ENCODE measurements at regions not wholly inside any gene's neighbourhood (a gene's known extent, or its start where the extent isn't known, plus 50 kb on each side); places are given as distances from the start of the nearest gene placed in this dataset.
"Not testable (repeated sequence)": the region's sequence is repeated elsewhere in the genome, so short reads cannot be mapped to it uniquely, and the experiment has no call there.

GRCh38 chr4:111045992-111046391 is 423.1 kb upstream of the PITX2 start:
- no peak for DNase-seq

- DNase-seq = no peak
Measured at GRCh38 chr4:111046811-111047210, 423.9 kb upstream of the PITX2 start.

- DNase-seq = no peak
Measured at GRCh38 chr4:111048316-111048715, 425.4 kb upstream of the PITX2 start.

- no peak for DNase-seq
Measured at GRCh38 chr4:111064342-111064993, 441.6 kb upstream of the PITX2 start.

GRCh38 chr4:111066001-111066400 is 443.1 kb upstream of the PITX2 start:
- no peak for DNase-seq

- no peak for DNase-seq
Measured at GRCh38 chr4:111066447-111066846, 443.6 kb upstream of the PITX2 start.

- DNase-seq = no peak
Measured at GRCh38 chr4:111066887-111067286, 444.0 kb upstream of the PITX2 start.

GRCh38 chr4:111068883-111069282 is 446.0 kb upstream of the PITX2 start:
- no peak for DNase-seq

GRCh38 chr4:111070390-111070789 is 447.5 kb upstream of the PITX2 start:
- DNase-seq = no peak

GRCh38 chr4:111074523-111075114 is 451.7 kb upstream of the PITX2 start:
- no peak for DNase-seq

GRCh38 chr4:111076299-111076698 is 453.4 kb upstream of the PITX2 start:
- DNase-seq = not testable (repeated sequence)

- no peak for DNase-seq
Measured at GRCh38 chr4:111108153-111108552, 485.3 kb upstream of the PITX2 start.

GRCh38 chr4:111113591-111113990 is 490.7 kb upstream of the PITX2 start:
- no peak for DNase-seq

GRCh38 chr4:111115881-111116280 is 493.0 kb upstream of the PITX2 start:
- no peak for DNase-seq

- DNase-seq = no peak
Measured at GRCh38 chr4:111120191-111120590, 497.3 kb upstream of the PITX2 start.

- no peak for DNase-seq
Measured at GRCh38 chr4:111126340-111126739, 503.5 kb upstream of the PITX2 start.

- no peak for DNase-seq
Measured at GRCh38 chr4:111127841-111128240, 505.0 kb upstream of the PITX2 start.

GRCh38 chr4:111128327-111128726 is 505.4 kb upstream of the PITX2 start:
- DNase-seq = no peak

- no peak for DNase-seq
Measured at GRCh38 chr4:111136438-111136837, 513.6 kb upstream of the PITX2 start.

- DNase-seq = no peak
Measured at GRCh38 chr4:111136967-111137366, 514.1 kb upstream of the PITX2 start.

GRCh38 chr4:111143510-111143909 is 520.6 kb upstream of the PITX2 start:
- no peak for DNase-seq

GRCh38 chr4:111154934-111155333 is 532.1 kb upstream of the PITX2 start:
- no peak for DNase-seq

GRCh38 chr4:111164556-111164955 is 541.7 kb upstream of the PITX2 start:
- not testable (repeated sequence) for DNase-seq

- no peak for DNase-seq
Measured at GRCh38 chr4:111174331-111174730, 551.5 kb upstream of the PITX2 start.

- DNase-seq = no peak
Measured at GRCh38 chr4:111178231-111178630, 555.4 kb upstream of the PITX2 start.

Measured in NCI-H1694 treated with DMSO at 0.1 percent for 48 hours (cell line).